Lower leg skin (tissue), 4 donors: ENCODE measurements at regions not wholly inside any gene's neighbourhood (a gene's known extent, or its start where the extent isn't known, plus 50 kb on each side); places are given as distances from the start of the nearest gene placed in this dataset.

ENCODE experiments used
- DNase-seq, 2 donors: peaks; one replicate each; pipeline ENCODE4 v3.0.0-alpha.2; 2019; ENCODE audit warnings: low spot score in 2 of 2
- H3K4me3 ChIP-seq: fragments of 200-600 bp; sonication (generic); 2 replicates; pipeline ENCODE4 v1.5.1; 2017; ENCODE audit warnings: mild to moderate bottlenecking, low read depth; ENCODE audit not compliant: poor library complexity, severe bottlenecking
- POLR2A ChIP-seq, 2 donors: fragments of 450-650 bp; IDR thresholded peaks; one replicate each; pipeline ENCODE4 v1.6.1; 2016 to 2017; ENCODE audit warnings: antibody characterized with exemption in 2 of 2, mild to moderate bottlenecking in 1 of 2, moderate library complexity in 1 of 2
- WGBS, 2 donors: methylation state at CpG; one replicate each; pipeline ENCODE4 v1.1.5; 2018; 5-methylcytosine and 5-hydroxymethylcytosine counted together
- intact Hi-C: fragments of 100-400 bp; cut with DNase I; formaldehyde crosslinking; loops from one replicate; pipeline ENCODE4 v1.15.0; 2023; ENCODE audit warnings: low total_unique reads
- TF ChIP-seq, protein P1 (sequence below), 3 donors: fragments of 450-650 bp; IDR thresholded peaks; one replicate each; pipeline ENCODE4 v1.5.1; 2016; ENCODE audit warnings: antibody characterized with exemption in 3 of 3, mild to moderate bottlenecking in 3 of 3, moderate library complexity in 2 of 3

DNA sequence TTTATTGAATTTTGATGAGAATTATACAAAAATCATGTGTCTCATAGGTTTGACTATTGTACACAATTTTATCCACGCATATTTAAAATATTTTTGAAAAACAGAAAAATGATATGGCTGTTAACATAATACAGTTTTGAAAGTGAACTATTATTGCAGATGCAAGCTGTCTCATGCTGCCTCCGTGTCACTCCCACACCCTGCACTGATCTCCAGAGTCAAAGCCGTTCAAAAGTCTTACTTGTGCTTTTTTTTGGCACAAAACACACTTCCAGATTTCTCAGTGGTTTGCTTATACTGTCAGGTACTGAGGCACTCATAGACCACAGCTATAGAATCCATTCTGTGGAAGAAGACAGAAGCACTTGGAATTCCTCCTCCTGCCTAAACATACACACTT lies 243.1 kb upstream of the ADARB2 start:
- TF ChIP-seq POLR2A (IDR thresholded peaks at IDR 0.05): no peak
- TF ChIP-seq, protein P1, sequence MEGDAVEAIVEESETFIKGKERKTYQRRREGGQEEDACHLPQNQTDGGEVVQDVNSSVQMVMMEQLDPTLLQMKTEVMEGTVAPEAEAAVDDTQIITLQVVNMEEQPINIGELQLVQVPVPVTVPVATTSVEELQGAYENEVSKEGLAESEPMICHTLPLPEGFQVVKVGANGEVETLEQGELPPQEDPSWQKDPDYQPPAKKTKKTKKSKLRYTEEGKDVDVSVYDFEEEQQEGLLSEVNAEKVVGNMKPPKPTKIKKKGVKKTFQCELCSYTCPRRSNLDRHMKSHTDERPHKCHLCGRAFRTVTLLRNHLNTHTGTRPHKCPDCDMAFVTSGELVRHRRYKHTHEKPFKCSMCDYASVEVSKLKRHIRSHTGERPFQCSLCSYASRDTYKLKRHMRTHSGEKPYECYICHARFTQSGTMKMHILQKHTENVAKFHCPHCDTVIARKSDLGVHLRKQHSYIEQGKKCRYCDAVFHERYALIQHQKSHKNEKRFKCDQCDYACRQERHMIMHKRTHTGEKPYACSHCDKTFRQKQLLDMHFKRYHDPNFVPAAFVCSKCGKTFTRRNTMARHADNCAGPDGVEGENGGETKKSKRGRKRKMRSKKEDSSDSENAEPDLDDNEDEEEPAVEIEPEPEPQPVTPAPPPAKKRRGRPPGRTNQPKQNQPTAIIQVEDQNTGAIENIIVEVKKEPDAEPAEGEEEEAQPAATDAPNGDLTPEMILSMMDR (IDR thresholded peaks at IDR 0.05): no peak
- no peak overlapping the region for H3K4me3 ChIP-seq
- 46 to 54% methylated on average over 3 of the region's 3 CpGs for WGBS, 2 donors
- intact Hi-C loops: no loop called here
- no peak for DNase-seq

- 50 to 59% methylated on average over 3 of the region's 3 CpGs for WGBS, 2 donors
- TF ChIP-seq POLR2A (IDR thresholded peaks at IDR 0.05): no peak
- TF ChIP-seq, protein P1 (IDR thresholded peaks at IDR 0.05): no peak
- H3K4me3 ChIP-seq: no peak overlapping the region
- intact Hi-C loops: no loop called here
- DNase-seq: no peak
Observed at GRCh38 chr10:1978584-1978983, 241.3 kb upstream of the ADARB2 start.

GRCh38 chr10:1977461-1977860 lies 240.1 kb upstream of the ADARB2 start:
- no peak for DNase-seq
- intact Hi-C loops: no loop called here
- no peak for TF ChIP-seq POLR2A (IDR thresholded peaks at IDR 0.05)
- TF ChIP-seq, protein P1 (IDR thresholded peaks at IDR 0.05): no peak
- 74 to 75% methylated on average over 1 of the region's 1 CpG for WGBS, 2 donors
- no peak overlapping the region for H3K4me3 ChIP-seq

- DNase-seq: no peak
- intact Hi-C loops: no loop called here
- H3K4me3 ChIP-seq: no peak overlapping the region
- WGBS, 2 donors: 77 to 90% methylated on average over 3 of the region's 3 CpGs
- no peak for TF ChIP-seq POLR2A (IDR thresholded peaks at IDR 0.05)
- TF ChIP-seq, protein P1 (IDR thresholded peaks at IDR 0.05): no peak
Observed at GRCh38 chr10:1972406-1972805, 235.1 kb upstream of the ADARB2 start.

DNA sequence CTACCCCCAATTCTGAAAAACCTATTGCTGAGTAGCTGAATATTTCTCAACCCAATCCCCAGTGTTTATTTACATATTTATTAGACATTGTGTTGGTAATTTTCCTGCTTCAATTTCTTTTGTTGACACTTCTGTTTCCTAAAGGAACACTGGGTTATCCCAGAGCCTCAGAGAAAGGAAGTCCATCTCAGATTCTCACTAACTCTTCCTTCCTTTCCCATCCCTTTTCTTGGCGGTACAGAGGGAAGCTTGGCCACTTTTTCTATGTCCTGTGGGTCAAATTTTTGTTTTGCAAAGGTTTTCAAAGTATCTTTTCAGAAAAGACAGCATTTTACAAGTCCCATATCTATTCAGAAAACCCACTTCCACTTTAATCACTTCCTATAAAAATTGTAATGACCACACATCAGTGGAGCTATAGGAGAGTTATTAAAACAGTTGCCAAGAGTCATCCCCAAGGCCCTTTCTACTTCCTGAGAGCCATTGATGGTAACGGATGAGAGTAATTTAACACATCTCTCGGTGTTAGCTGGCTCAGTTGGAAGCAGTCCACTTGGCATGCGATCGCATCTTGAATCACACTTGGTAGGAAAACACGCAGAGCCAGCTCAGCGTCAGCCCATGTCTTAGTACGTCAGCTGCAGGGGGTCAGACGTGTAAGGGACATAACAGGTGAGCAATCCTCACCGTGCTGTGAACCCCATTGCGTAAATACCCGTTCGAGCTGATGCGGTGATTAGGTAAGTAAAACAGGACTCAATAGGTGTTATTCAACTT lies 231.1 kb upstream of the ADARB2 start:
- no peak overlapping the region for H3K4me3 ChIP-seq
- 53 to 65% methylated on average over 14 of the region's 14 CpGs for WGBS, 2 donors
- TF ChIP-seq, protein P1 (IDR thresholded peaks at IDR 0.05): no peak
- no peak for TF ChIP-seq POLR2A (IDR thresholded peaks at IDR 0.05)
- intact Hi-C loops: no loop called here
- DNase-seq: no peak
